ENCODE measurements at regions not wholly inside any gene's neighbourhood (a gene's known extent, or its start where the extent isn't known, plus 50 kb on each side); places are given as distances from the start of the nearest gene placed in this dataset.

GRCh38 chr9:97761879-97762278 lies 64.7 kb upstream of the XPA start:
- no peak for TF ChIP-seq CTCF (IDR thresholded peaks at IDR 0.05; ENCODE audit: borderline replicate concordance, control extremely low read depth, extremely low read depth, insufficient read depth, missing control alignments)
- no peak for DNase-seq (ENCODE audit: low spot score)
- in situ Hi-C loops (cut with MboI; ENCODE audit: low sequenced_read_pairs, unreplicated experiment), result no loop called here

GRCh38 chr9:97763874-97764273 lies 66.7 kb upstream of the XPA start:
- no peak for TF ChIP-seq CTCF (IDR thresholded peaks at IDR 0.05; ENCODE audit: borderline replicate concordance, control extremely low read depth, extremely low read depth, insufficient read depth, missing control alignments)
- in situ Hi-C loops (cut with MboI; ENCODE audit: low sequenced_read_pairs, unreplicated experiment), result no loop called here
- no peak for DNase-seq (ENCODE audit: low spot score)

- DNase-seq (ENCODE audit: low spot score), result no peak
- TF ChIP-seq CTCF (IDR thresholded peaks at IDR 0.05; ENCODE audit: borderline replicate concordance, control extremely low read depth, extremely low read depth, insufficient read depth, missing control alignments), result no peak
- in situ Hi-C loops (cut with MboI; ENCODE audit: low sequenced_read_pairs, unreplicated experiment), result no loop called here
These were observed 69.0 kb upstream of the XPA start for GRCh38 chr9:97766092-97766491.

GRCh38 chr9:97766610-97767009 lies 69.5 kb upstream of the XPA start:
- TF ChIP-seq CTCF (IDR thresholded peaks at IDR 0.05; ENCODE audit: borderline replicate concordance, control extremely low read depth, extremely low read depth, insufficient read depth, missing control alignments), result no peak
- DNase-seq (ENCODE audit: low spot score), result no peak
- in situ Hi-C loops (cut with MboI; ENCODE audit: low sequenced_read_pairs, unreplicated experiment), result no loop called here

- in situ Hi-C loops (cut with MboI; ENCODE audit: low sequenced_read_pairs, unreplicated experiment), result no loop called here
- no peak for TF ChIP-seq CTCF (IDR thresholded peaks at IDR 0.05; ENCODE audit: borderline replicate concordance, control extremely low read depth, extremely low read depth, insufficient read depth, missing control alignments)
- DNase-seq (ENCODE audit: low spot score), result no peak
These were observed 70.8 kb upstream of the XPA start for GRCh38 chr9:97767891-97768290.

GRCh38 chr9:97768746-97769145 lies 71.6 kb upstream of the XPA start:
- no peak for TF ChIP-seq CTCF (IDR thresholded peaks at IDR 0.05; ENCODE audit: borderline replicate concordance, control extremely low read depth, extremely low read depth, insufficient read depth, missing control alignments)
- in situ Hi-C loops (cut with MboI; ENCODE audit: low sequenced_read_pairs, unreplicated experiment), result no loop called here
- no peak for DNase-seq (ENCODE audit: low spot score)

GRCh38 chr9:97769208-97769607 lies 72.1 kb upstream of the XPA start:
- no peak for TF ChIP-seq CTCF (IDR thresholded peaks at IDR 0.05; ENCODE audit: borderline replicate concordance, control extremely low read depth, extremely low read depth, insufficient read depth, missing control alignments)
- no peak for DNase-seq (ENCODE audit: low spot score)
- in situ Hi-C loops (cut with MboI; ENCODE audit: low sequenced_read_pairs, unreplicated experiment), result no loop called here

Data from GM13976 (cell line).